Nephron (organoid): ENCODE measurements at regions not wholly inside any gene's neighbourhood (a gene's known extent, or its start where the extent isn't known, plus 50 kb on each side); places are given as distances from the start of the nearest gene placed in this dataset.
A peak's percentile ranks its signal among the peaks of the same experiment; 100 is the strongest.

Experiments
- H3K27ac Mint-ChIP-seq, 3 experiments: 2 replicates each; pipeline ENCODE4 v1.8.0; 2020; ENCODE audit warnings: mixed read lengths in 3 of 3, mild to moderate bottlenecking in 2 of 3, moderate library complexity in 1 of 3
- H3K27me3 Mint-ChIP-seq: 2 replicates; pipeline ENCODE4 v1.8.0; 2021; ENCODE audit warnings: low read depth, mild to moderate bottlenecking, moderate library complexity, mixed read lengths
- H3K36me3 Mint-ChIP-seq: 2 replicates; pipeline ENCODE4 v1.8.0; 2020; ENCODE audit warnings: low read depth, mixed read lengths
- H3K4me1 Mint-ChIP-seq: 2 replicates; pipeline ENCODE4 v1.8.0; 2020; ENCODE audit warnings: mixed read lengths
- H3K4me3 Mint-ChIP-seq, 3 experiments: 2 replicates each; pipeline ENCODE4 v1.8.0; 2020; ENCODE audit warnings: mild to moderate bottlenecking in 3 of 3, mixed read lengths in 3 of 3, moderate library complexity in 2 of 3
- H3K9me3 Mint-ChIP-seq: 2 replicates; pipeline ENCODE4 v1.8.0; 2020; ENCODE audit warnings: mixed read lengths
- TF ChIP-seq, protein P1 (sequence below), 3 experiments: fragments of 200-600 bp; sonication (generic); IDR thresholded peaks; one replicate each; pipeline ENCODE4 v1.5.0; 2021; ENCODE audit warnings: antibody characterized with exemption in 3 of 3; ENCODE audit not compliant: unreplicated experiment in 3 of 3

DNA sequence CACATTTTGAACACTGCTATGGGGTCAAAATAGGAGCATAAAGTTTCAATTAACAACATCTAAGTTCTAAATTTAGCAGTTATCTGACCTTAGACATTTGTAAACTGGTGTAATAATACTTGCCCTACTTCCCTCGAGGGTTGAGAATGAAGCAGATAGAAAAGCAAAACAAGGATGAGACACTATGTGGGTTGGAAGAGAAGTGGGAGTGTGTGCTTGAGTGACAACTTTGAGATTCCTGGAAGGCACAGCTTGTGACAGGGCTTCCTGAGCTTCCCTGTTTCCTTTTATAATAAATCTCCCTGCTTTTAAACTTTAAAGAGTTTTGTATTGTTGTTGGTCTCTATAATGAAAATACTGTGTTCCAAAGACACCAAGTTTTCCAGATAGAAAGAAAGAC is 128.6 kb upstream of the CHST9 start:
- Mint-ChIP-seq H3K27me3 (no peaks in the 10 kb centered on the region), H3K4me1 (no peaks in the 10 kb centered on the region)

DNA sequence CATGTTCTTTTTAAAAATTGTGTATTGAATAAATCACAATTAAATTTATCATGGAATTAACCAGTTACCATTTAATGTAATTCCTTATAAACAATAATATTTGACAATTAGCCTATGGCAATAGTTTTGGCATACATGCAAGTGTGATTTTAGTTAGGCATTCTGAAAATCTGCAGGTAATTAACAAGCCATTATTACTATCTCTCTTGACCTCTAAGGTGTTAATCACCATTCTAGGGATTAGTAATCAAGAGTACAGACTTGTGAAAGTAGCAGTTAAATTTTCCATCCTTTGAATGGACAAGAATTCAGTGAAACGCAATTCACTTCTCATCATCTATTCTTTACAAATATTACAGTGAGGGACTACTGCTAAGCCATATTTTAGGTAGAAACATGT is 127.7 kb upstream of the CHST9 start:
- Mint-ChIP-seq H3K36me3 (no peaks in the 10 kb centered on the region), H3K9me3 (peaks cover 5% of the 10 kb centered on the region), H3K27ac (peak overlapping the region in 1 of 3 experiments; percentile 50), H3K4me3 (no peak overlapping the region), H3K27me3 (no peaks in the 10 kb centered on the region), H3K4me1 (no peaks in the 10 kb centered on the region)
- TF ChIP-seq, protein P1, sequence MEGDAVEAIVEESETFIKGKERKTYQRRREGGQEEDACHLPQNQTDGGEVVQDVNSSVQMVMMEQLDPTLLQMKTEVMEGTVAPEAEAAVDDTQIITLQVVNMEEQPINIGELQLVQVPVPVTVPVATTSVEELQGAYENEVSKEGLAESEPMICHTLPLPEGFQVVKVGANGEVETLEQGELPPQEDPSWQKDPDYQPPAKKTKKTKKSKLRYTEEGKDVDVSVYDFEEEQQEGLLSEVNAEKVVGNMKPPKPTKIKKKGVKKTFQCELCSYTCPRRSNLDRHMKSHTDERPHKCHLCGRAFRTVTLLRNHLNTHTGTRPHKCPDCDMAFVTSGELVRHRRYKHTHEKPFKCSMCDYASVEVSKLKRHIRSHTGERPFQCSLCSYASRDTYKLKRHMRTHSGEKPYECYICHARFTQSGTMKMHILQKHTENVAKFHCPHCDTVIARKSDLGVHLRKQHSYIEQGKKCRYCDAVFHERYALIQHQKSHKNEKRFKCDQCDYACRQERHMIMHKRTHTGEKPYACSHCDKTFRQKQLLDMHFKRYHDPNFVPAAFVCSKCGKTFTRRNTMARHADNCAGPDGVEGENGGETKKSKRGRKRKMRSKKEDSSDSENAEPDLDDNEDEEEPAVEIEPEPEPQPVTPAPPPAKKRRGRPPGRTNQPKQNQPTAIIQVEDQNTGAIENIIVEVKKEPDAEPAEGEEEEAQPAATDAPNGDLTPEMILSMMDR (IDR thresholded peaks at IDR 0.05; ENCODE audit: unreplicated experiment in 3 of 3) = no peak

More for the DNA sequence above, 128.6 kb upstream of the CHST9 start:
- H3K4me3 Mint-ChIP-seq = no peak overlapping the region
- peaks cover 5% of the 10 kb centered on the region for H3K9me3 Mint-ChIP-seq
- H3K27ac Mint-ChIP-seq = peak overlapping the region in 1 of 3 experiments; percentile 52
- TF ChIP-seq, protein P1 (IDR thresholded peaks at IDR 0.05; ENCODE audit: unreplicated experiment in 3 of 3) = no peak
- no peaks in the 10 kb centered on the region for H3K36me3 Mint-ChIP-seq

DNA sequence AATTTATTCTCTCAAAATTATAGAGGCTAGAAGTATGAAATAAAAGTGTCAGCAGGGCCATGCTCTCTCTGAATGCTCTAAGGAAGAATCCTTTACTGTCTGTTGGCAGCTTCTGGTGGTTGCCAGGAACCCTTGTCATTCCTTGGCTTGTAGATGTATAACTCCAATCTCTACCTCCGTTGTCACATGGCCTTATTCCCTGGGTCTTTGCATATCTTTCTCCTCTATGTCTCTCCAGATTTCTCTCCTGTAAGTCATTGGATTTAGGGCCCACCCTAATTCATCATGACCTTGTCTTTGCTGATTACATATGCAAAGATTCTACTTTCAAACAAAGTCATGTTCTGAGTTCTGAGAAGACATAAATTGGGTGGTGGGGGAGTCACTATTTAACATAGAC is 127.0 kb upstream of the CHST9 start:
- H3K9me3 Mint-ChIP-seq = peaks cover 5% of the 10 kb centered on the region
- H3K27ac Mint-ChIP-seq = no peak overlapping the region
- H3K27me3 Mint-ChIP-seq = no peaks in the 10 kb centered on the region
- H3K36me3 Mint-ChIP-seq = no peaks in the 10 kb centered on the region
- H3K4me1 Mint-ChIP-seq = no peaks in the 10 kb centered on the region
- TF ChIP-seq, protein P1 (IDR thresholded peaks at IDR 0.05; ENCODE audit: unreplicated experiment in 3 of 3) = no peak
- H3K4me3 Mint-ChIP-seq = no peak overlapping the region

DNA sequence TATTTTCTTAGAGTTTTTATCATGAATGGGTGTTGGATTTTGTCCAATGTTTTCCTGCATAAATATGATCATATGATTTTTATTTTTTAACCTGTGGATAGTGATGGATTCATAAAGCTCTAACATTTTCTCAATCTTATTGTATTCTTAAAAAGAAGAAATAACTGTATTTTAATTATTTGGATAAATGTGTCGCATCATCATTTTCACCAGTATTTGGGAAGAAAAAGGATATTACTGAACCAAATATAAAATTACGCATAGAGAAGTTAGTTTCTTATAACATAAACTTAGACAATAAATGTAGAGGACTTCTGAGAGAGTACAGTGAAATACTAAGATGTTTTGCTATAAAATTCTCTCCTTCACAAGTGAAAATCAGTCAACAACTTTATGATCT is 126.0 kb upstream of the CHST9 start:
- H3K27ac Mint-ChIP-seq = no peak overlapping the region
- no peaks in the 10 kb centered on the region for H3K36me3 Mint-ChIP-seq
- no peaks in the 10 kb centered on the region for H3K27me3 Mint-ChIP-seq
- no peaks in the 10 kb centered on the region for H3K4me1 Mint-ChIP-seq
- TF ChIP-seq, protein P1 (IDR thresholded peaks at IDR 0.05; ENCODE audit: unreplicated experiment in 3 of 3) = no peak
- peaks cover 5% of the 10 kb centered on the region for H3K9me3 Mint-ChIP-seq
- H3K4me3 Mint-ChIP-seq = no peak overlapping the region

DNA sequence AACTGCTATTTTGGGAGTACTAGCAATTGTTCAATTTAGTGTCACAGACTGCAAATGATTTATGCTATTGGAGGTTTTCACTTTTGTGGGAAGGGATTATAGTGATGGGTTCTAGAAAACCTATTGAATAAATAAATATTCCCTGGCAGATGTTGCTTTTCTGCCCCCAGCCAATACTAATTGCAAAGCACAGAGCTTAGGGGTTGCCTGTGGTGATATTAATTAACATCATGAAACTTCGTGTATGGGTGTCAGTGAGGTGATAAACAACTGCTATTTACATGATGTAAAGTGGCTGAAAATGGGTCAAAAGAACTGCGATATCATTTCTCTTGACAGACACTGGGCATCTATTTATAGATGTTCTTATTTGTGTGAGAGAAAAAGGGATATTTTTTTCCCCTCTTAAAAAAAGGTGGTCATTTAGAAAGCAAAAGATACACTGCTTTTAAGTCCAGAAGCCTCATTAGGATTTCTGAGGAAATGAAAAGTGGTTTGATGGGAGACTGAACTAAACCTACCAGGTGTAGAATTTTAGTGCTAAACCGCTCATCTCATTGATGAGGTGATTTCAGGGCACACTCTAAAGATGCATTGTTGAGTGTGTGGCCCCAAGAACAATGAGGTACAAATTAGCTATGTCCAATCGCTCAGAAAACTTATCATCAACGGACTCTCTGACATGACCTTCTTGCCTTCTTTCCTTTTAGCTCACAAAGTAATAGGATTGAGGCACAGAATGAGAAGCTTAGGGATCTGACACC is 116.7 kb upstream of the CHST9 start:
- H3K36me3 Mint-ChIP-seq = no peaks in the 10 kb centered on the region
- peaks cover 5% of the 10 kb centered on the region for H3K4me1 Mint-ChIP-seq
- no peaks in the 10 kb centered on the region for H3K27me3 Mint-ChIP-seq
- no peak overlapping the region for H3K4me3 Mint-ChIP-seq
- H3K9me3 Mint-ChIP-seq = no peaks in the 10 kb centered on the region
- peak overlapping the region in 1 of 3 experiments; percentile 7 for H3K27ac Mint-ChIP-seq
- TF ChIP-seq, protein P1 (IDR thresholded peaks at IDR 0.05; ENCODE audit: unreplicated experiment in 3 of 3) = no peak
